ENCODE measurements at regions not wholly inside any gene's neighbourhood (a gene's known extent, or its start where the extent isn't known, plus 50 kb on each side); places are given as distances from the start of the nearest gene placed in this dataset.

- no peak for TF ChIP-seq CTCF (IDR thresholded peaks at IDR 0.05)
Observed at GRCh38 chr1:224820341-224820740, 109.1 kb upstream of the DNAH14 start.

- TF ChIP-seq CTCF (IDR thresholded peaks at IDR 0.05) = no peak
Observed at GRCh38 chr1:224825525-224826000, 103.9 kb upstream of the DNAH14 start.

GRCh38 chr1:224828691-224829090 is 100.8 kb upstream of the DNAH14 start:
- TF ChIP-seq CTCF (IDR thresholded peaks at IDR 0.05) = no peak

GRCh38 chr1:224831501-224831900 is 98.0 kb upstream of the DNAH14 start:
- no peak for TF ChIP-seq CTCF (IDR thresholded peaks at IDR 0.05)

GRCh38 chr1:224846119-224846907 is 83.2 kb upstream of the DNAH14 start:
- no peak for TF ChIP-seq CTCF (IDR thresholded peaks at IDR 0.05)

GRCh38 chr1:224850446-224850845 is 79.0 kb upstream of the DNAH14 start:
- TF ChIP-seq CTCF (IDR thresholded peaks at IDR 0.05) = no peak

GRCh38 chr1:224851210-224851847 is 78.1 kb upstream of the DNAH14 start:
- TF ChIP-seq CTCF (IDR thresholded peaks at IDR 0.05) = peak; percentile 98
